Fibroblast of the aortic adventitia (primary cell): ENCODE measurements at regions not wholly inside any gene's neighbourhood (a gene's known extent, or its start where the extent isn't known, plus 50 kb on each side); places are given as distances from the start of the nearest gene placed in this dataset.

ENCODE experiments used
- DNase-seq: peaks from one replicate; pipeline ENCODE4 v3.0.0-alpha.2; 2010; ENCODE audit warnings: low read depth
- H3K4me3 ChIP-seq: 2 replicates; pipeline ENCODE4 v1.5.1; 2011; ENCODE audit warnings: low read depth, mild to moderate bottlenecking, control low read depth, low read length, moderate library complexity
- TF ChIP-seq, protein P1 (sequence below): IDR thresholded peaks from 2 replicates; pipeline ENCODE4 v1.5.1; 2011; ENCODE audit warnings: mild to moderate bottlenecking, low read length, control low read depth, inconsistent platforms; ENCODE audit not compliant: insufficient read depth

DNA sequence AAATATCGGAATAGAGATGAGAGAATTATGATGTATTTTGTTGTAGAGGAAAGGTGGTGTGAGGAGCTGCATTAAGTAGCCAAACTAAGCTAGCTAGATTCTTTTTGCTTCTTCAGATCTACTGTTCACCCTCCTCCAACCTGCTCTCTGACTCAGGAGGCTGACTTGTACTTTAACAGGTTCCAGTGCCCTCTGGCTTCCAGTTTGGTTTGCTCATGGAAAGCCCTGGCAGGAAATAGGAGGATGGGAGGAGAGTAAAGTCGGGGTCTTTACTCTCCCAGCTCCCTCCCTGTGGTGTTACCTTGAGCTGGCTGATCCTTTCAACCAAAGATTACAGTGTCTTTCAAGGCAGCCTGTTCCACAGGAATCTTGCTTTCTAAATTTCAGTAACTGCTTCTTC, 277.0 kb upstream of the EDA2R start:
- TF ChIP-seq, protein P1, sequence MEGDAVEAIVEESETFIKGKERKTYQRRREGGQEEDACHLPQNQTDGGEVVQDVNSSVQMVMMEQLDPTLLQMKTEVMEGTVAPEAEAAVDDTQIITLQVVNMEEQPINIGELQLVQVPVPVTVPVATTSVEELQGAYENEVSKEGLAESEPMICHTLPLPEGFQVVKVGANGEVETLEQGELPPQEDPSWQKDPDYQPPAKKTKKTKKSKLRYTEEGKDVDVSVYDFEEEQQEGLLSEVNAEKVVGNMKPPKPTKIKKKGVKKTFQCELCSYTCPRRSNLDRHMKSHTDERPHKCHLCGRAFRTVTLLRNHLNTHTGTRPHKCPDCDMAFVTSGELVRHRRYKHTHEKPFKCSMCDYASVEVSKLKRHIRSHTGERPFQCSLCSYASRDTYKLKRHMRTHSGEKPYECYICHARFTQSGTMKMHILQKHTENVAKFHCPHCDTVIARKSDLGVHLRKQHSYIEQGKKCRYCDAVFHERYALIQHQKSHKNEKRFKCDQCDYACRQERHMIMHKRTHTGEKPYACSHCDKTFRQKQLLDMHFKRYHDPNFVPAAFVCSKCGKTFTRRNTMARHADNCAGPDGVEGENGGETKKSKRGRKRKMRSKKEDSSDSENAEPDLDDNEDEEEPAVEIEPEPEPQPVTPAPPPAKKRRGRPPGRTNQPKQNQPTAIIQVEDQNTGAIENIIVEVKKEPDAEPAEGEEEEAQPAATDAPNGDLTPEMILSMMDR: no peak
- no peak overlapping the region for H3K4me3 ChIP-seq
- no peak for DNase-seq

DNA sequence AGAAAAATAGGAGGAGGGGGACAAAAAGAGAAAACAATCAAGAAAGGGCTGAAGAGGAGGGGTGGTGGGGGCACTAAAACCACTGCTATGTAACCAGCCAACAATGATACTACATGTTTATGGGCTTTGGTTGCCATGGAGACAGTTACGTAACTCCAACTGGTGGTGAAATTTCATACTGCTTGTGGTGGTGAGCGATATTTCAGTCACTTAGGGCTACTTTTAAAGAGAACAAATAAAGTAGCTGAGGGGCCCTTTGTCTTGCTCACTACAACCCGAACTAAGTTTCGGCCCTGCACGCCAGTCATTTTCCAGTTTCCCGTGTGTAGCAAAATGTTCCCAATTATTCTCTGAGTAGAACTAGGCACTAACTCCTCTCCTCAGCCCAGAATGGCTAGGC, 275.2 kb upstream of the EDA2R start:
- H3K4me3 ChIP-seq: no peak overlapping the region
- no peak for DNase-seq
- TF ChIP-seq, protein P1: no peak

DNA sequence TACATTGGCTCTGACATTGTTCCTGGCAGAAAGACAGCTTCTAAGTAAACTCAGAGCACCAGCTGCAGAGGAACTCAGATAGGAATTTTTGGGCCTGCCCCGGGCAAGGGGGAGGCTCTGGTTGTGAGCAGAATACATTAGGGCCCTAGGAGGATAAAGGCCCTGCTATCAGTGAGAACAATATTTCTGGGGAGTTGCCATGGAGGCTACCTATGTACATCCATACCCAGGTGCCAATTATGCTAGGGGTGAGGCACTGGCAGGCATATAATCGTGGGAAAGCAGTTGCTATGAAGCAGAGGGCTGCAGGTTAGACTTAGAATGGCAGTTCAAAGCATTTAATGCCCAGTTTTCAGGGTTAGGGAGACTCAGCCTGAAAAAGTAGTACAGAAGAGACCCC, 273.5 kb upstream of the EDA2R start:
- H3K4me3 ChIP-seq: no peak overlapping the region
- TF ChIP-seq, protein P1: no peak
- DNase-seq: no peak

DNA sequence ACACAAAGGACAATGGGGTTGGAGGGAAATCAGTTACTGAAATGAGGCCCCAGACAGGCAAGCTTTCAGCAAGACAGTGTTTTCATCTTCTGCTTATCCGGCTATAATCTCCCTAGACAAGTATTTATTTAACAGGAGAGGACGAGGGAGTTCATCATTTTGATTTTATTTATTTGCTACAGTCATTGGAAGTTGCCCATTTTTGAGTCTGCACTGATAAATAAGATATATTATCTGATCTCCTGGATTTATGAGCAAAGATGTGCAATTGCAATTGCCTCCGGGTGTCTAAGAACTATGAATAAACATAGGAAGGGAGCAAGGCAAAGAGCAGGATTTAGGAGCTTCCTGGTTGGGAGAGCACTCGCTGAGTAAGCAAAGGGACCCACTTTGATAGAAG, 263.2 kb upstream of the EDA2R start:
- TF ChIP-seq, protein P1: no peak
- DNase-seq: no peak
- H3K4me3 ChIP-seq: no peak overlapping the region

DNA sequence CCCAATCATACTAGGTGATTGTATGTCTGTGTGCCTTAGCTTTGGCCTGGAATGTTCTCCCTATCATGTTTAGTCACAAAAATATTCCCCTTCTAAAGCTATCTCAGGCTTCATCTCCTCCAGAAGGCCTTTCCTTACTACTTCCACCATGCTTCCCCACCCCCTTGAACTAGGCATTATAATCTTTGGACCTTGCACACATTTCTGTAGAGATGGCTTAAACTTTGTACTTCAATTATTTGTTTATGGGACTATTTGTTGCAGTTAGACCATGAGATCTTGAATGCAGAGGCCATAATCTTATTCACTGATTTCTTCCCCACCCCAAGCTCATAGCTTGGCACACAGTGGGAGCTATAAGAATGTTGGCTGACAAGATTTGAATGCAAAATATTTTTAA, 262.0 kb upstream of the EDA2R start:
- DNase-seq: no peak
- TF ChIP-seq, protein P1: no peak
- no peak overlapping the region for H3K4me3 ChIP-seq

DNA sequence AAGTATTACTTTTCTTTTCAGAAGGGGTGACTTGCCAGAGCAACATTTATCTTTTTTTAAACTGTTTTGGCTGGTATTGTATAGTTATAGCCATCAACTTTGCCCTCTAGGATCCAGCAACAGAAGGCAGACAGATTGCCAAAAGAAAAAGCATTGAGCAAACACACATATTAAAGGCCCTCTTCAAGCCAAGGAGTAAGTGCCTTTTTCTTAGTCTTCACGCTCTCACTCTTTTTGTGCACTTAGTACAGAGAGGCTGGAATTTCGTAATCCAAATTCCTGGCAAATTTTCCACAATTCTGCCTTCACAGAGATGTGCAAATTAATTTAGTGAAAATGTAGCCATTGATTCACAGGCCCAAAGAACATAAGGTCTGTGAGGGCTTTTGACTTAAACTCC, 253.1 kb upstream of the EDA2R start:
- TF ChIP-seq, protein P1: no peak
- DNase-seq: no peak
- H3K4me3 ChIP-seq: no peak overlapping the region

DNA sequence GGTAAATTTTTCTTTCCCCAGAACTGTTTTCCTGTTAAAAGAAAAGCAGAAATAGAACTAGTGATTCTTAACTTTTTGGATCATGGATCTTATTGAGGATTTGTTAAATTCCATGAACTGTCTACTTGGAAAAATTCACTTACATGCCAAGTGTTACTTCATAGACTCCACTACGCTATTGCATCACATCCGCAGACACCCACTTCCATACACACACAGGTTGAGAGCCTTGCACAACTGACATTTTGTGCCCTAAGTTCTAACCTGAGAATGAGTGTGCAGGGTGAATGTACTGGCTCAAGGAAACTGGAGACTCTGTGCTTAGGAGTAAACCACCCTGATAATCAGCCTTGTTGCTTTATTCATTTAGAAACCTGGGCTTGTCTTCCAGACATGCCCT, 250.5 kb upstream of the EDA2R start:
- TF ChIP-seq, protein P1: no peak
- no peak for DNase-seq
- H3K4me3 ChIP-seq: no peak overlapping the region
